Fibroblast of the aortic adventitia (primary cell): ENCODE measurements at regions not wholly inside any gene's neighbourhood (a gene's known extent, or its start where the extent isn't known, plus 50 kb on each side); places are given as distances from the start of the nearest gene placed in this dataset.
A peak's percentile ranks its signal among the peaks of the same experiment; 100 is the strongest.

Source experiments
- DNase-seq: peaks from one replicate; pipeline ENCODE4 v3.0.0-alpha.2; 2010; ENCODE audit warnings: low read depth
- H3K4me3 ChIP-seq: 2 replicates; pipeline ENCODE4 v1.5.1; 2011; ENCODE audit warnings: low read depth, mild to moderate bottlenecking, control low read depth, low read length, moderate library complexity
- TF ChIP-seq, protein P1 (sequence below): IDR thresholded peaks from 2 replicates; pipeline ENCODE4 v1.5.1; 2011; ENCODE audit warnings: mild to moderate bottlenecking, low read length, control low read depth, inconsistent platforms; ENCODE audit not compliant: insufficient read depth

DNA sequence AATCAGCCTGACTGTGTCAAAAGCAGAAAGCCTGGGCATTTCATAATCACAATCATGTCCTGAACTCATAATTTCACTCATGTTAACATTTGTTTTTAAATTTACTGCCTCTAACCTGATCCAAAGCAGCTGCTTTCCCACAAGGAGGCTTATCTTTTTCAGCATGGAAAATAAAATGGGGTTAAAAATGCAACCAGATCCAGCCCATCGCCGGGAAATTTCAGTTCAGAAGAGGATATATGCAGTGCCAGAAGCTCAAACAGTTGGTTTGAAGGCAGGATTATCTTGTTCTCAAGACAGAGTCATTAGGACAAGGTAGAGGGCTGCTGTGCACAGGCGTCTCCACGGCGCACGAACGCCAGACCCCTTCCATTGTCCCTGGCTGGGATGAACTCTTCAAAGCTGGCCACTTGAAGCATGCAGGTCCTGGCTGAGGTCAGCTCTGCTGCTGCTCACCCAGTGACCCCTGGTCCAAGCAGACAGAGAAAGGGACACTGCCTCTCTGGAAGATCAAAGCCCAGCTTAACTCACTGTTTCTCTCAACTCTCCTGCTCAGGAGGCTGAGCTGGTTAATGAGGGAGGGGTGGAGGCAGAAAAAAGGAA, 191.1 kb upstream of the HEY2 start:
- H3K4me3 ChIP-seq: no peak overlapping the region
- peak; percentile 13 for DNase-seq
- TF ChIP-seq, protein P1, sequence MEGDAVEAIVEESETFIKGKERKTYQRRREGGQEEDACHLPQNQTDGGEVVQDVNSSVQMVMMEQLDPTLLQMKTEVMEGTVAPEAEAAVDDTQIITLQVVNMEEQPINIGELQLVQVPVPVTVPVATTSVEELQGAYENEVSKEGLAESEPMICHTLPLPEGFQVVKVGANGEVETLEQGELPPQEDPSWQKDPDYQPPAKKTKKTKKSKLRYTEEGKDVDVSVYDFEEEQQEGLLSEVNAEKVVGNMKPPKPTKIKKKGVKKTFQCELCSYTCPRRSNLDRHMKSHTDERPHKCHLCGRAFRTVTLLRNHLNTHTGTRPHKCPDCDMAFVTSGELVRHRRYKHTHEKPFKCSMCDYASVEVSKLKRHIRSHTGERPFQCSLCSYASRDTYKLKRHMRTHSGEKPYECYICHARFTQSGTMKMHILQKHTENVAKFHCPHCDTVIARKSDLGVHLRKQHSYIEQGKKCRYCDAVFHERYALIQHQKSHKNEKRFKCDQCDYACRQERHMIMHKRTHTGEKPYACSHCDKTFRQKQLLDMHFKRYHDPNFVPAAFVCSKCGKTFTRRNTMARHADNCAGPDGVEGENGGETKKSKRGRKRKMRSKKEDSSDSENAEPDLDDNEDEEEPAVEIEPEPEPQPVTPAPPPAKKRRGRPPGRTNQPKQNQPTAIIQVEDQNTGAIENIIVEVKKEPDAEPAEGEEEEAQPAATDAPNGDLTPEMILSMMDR: no peak

DNA sequence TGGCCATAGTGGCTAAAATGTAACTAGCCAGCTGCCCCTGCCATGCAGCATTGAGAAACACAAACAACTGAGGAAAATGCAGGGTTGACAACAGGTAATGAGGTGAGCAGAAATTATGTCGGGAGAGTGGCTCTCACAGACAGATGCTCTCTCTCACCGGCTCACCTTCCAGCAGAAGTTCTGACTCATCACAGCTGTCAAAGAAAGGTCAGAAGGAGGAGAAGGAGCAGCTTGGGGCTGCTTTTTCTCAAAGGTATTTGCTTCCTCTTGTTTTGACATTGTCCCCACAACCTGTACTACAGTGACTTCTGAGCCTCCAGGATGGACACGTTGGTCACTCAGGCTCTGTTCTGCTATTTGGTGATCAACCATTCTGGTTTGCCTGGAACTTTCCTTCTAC, 190.5 kb upstream of the HEY2 start:
- H3K4me3 ChIP-seq: no peak overlapping the region

DNA sequence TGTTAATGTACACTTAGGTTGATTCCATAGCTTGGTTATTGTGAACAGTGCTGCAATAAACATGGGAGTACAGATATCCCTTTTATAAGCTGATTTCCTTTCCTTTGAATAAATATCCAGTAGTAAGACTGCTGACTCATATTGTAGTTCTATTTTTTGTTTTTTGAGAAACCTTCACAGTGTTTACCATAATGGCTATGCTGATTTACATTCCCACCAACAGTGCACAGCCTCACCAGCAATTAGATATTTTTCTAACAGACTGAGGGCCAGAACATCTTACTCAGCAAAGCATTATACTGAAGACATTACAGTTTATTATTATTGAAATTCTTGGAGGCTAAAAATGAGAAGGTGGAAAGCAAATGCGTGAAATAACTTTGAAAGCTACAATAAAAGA, 187.3 kb upstream of the HEY2 start:
- no peak overlapping the region for H3K4me3 ChIP-seq
- TF ChIP-seq, protein P1: no peak
- no peak for DNase-seq

More for the DNA sequence above, 190.5 kb upstream of the HEY2 start:
- no peak for DNase-seq
- TF ChIP-seq, protein P1: no peak

DNA sequence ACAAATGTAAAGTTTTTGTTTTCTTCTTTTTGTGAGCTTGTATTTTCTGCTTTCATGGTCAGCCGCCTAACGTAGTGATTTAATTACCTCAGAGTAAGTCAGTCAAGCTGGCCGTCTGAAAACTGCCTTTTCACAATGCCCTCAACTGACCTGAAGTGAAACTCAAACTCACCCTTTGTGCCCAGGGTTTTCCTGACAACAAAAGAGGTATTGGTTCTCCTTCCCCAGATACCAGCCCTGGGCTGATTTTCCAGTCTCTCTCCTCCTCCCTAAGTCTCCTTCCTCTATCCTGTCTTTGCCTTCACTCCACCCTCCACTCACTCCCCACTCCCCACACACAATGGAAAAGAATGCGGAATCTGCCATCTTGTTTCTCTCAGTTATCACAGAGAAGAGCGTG, 184.5 kb upstream of the HEY2 start:
- TF ChIP-seq, protein P1: no peak
- no peak for DNase-seq
- H3K4me3 ChIP-seq: no peak overlapping the region

DNA sequence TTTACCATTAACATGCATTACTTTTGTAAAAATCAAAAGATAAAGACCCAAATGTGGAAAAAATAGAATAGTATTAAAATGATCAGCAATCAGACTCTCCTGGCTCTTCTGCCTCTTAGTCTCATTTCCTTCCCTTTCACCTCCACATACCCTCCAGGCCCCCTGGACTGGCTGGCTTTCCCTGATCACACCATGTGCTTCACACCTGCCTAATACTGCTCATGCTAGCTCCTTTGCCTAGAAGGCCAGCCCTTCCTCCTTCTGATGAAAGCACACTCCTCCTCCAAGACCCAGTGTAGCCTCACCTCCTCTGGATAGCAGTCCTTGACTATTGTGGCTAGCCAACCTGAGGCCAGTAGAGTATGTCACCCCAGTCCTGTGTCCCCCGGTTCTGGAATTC, 182.0 kb upstream of the HEY2 start:
- DNase-seq: no peak
- TF ChIP-seq, protein P1: no peak
- no peak overlapping the region for H3K4me3 ChIP-seq

DNA sequence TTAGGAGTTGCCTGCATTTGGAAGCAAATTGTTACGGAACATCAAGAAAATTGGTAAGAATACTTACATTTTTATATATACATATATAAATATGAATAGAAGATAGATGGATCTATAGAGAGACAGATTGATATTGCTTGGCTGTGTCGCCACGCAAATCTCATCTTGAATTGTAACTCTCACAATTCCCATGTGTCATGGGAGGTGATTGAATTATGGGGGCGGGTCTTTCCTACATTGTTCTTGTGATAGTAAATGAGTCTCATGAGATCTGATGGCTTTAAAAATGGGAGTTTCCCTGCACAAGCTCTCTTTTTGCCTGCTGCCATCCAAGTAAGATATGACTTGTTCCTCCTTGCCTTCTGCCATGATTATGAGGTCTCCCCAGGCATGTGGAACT, 180.8 kb upstream of the HEY2 start:
- TF ChIP-seq, protein P1: no peak
- DNase-seq: no peak
- H3K4me3 ChIP-seq: no peak overlapping the region

DNA sequence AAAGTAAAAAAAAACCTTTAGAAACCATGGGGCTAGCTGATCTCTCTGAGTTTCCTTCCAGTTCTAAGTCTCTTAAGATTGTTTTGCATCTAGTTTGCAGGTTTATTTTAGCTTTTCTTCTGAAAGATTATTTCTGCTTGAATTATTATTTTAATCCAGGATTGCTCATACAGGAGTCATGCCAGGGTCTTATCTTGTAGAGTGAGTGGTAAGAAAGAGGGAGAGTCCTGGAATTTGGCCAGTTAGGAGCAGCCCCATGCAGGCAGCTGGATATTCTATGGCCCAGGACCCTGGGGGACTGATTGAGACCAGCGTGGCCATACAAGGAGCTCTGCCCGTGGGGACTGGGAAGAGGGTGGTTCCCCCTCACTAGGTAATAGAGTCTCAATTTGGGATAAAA, 178.9 kb upstream of the HEY2 start:
- TF ChIP-seq, protein P1: no peak
- no peak overlapping the region for H3K4me3 ChIP-seq
- peak; percentile 80 for DNase-seq
